Liver (tissue), 8 donors: ENCODE measurements at regions not wholly inside any gene's neighbourhood (a gene's known extent, or its start where the extent isn't known, plus 50 kb on each side); places are given as distances from the start of the nearest gene placed in this dataset.

Experiments
- DNase-seq: peaks from one replicate; pipeline ENCODE4 v3.0.0-alpha.2; 2017; ENCODE audit warnings: low spot score
- H3K27ac ChIP-seq, 2 donors: one replicate each; pipeline ENCODE4 v1.7.0; 2013; ENCODE audit warnings: inconsistent platforms in 2 of 2, low read length in 2 of 2, control low read depth in 1 of 2, low read depth in 1 of 2, mild to moderate bottlenecking in 1 of 2
- H3K27me3 ChIP-seq, 4 donors: one replicate each; pipeline versions ENCODE4 v1.6.1 to v1.7.0; 2013; ENCODE audit warnings: low read length in 3 of 4, inconsistent platforms in 1 of 4, mild to moderate bottlenecking in 1 of 4, moderate library complexity in 1 of 4; ENCODE audit not compliant: control insufficient read depth in 4 of 4, insufficient read depth in 4 of 4
- H3K36me3 ChIP-seq, 4 donors: one replicate each; pipeline versions ENCODE4 v1.6.1 to v1.7.0; 2013; ENCODE audit warnings: low read length in 3 of 4, mild to moderate bottlenecking in 3 of 4, low read depth in 1 of 4, moderate library complexity in 1 of 4; ENCODE audit not compliant: control insufficient read depth in 4 of 4, insufficient read depth in 3 of 4
- H3K4me1 ChIP-seq, 4 donors: one replicate each; pipeline versions ENCODE4 v1.6.1 to v1.7.0; 2013; ENCODE audit warnings: low read length in 3 of 4, mild to moderate bottlenecking in 3 of 4, moderate library complexity in 1 of 4; ENCODE audit not compliant: control insufficient read depth in 4 of 4, insufficient read depth in 4 of 4
- H3K4me3 ChIP-seq, 3 donors: one replicate each; pipeline versions ENCODE4 v1.6.1 to v1.7.0; 2013; ENCODE audit warnings: low read length in 3 of 3, control low read depth in 1 of 3, low read depth in 1 of 3, mild to moderate bottlenecking in 1 of 3
- H3K9ac ChIP-seq, 2 donors: one replicate each; pipeline ENCODE4 v1.7.0; 2013; ENCODE audit warnings: low read length in 2 of 2, mild to moderate bottlenecking in 2 of 2, moderate library complexity in 2 of 2, control low read depth in 1 of 2, low read depth in 1 of 2
- H3K9me3 ChIP-seq, 4 donors: one replicate each; pipeline versions ENCODE4 v1.6.1 to v1.7.0; 2013; ENCODE audit warnings: low read length in 3 of 4; ENCODE audit not compliant: control insufficient read depth in 4 of 4
- EGR1 ChIP-seq, 2 donors: IDR thresholded peaks; 2 replicates each; pipeline ENCODE4 v1.6.1; 2016 to 2018; ENCODE audit warnings: antibody characterized with exemption in 2 of 2, low read depth in 2 of 2
- FOXA1 ChIP-seq: IDR thresholded peaks from 2 replicates; pipeline ENCODE4 v1.6.1; 2016; ENCODE audit warnings: antibody characterized with exemption
- FOXA2 ChIP-seq: IDR thresholded peaks from 2 replicates; pipeline ENCODE4 v1.6.1; 2016; ENCODE audit warnings: antibody characterized with exemption
- GABPA ChIP-seq, 2 donors: IDR thresholded peaks in 1 of 2; conservative IDR thresholded peaks in 1 of 2; 2 replicates each; pipeline ENCODE4 v1.6.1; 2016; ENCODE audit warnings: antibody characterized with exemption in 2 of 2, mild to moderate bottlenecking in 1 of 2, moderate library complexity in 1 of 2
- HNF4A ChIP-seq, 2 donors: conservative IDR thresholded peaks; 2 replicates each; pipeline ENCODE4 v1.6.1; 2016; ENCODE audit warnings: antibody characterized with exemption in 2 of 2, mild to moderate bottlenecking in 2 of 2
- HNF4G ChIP-seq: IDR thresholded peaks from 2 replicates; pipeline ENCODE4 v1.6.1; 2016; ENCODE audit warnings: antibody characterized with exemption
- JUND ChIP-seq, 2 donors: IDR thresholded peaks; 2 replicates each; pipeline ENCODE4 v1.6.1; 2016; ENCODE audit warnings: antibody characterized with exemption in 2 of 2
- NR2F2 ChIP-seq: IDR thresholded peaks from 2 replicates; pipeline ENCODE4 v1.6.1; 2016; ENCODE audit warnings: antibody characterized with exemption
- RAD21 ChIP-seq, 2 donors: IDR thresholded peaks; 2 replicates each; pipeline ENCODE4 v1.6.1; 2016; ENCODE audit warnings: antibody characterized with exemption in 2 of 2, mild to moderate bottlenecking in 2 of 2
- RXRA ChIP-seq, 2 donors: IDR thresholded peaks; 2 replicates each; pipeline ENCODE4 v1.6.1; 2017 to 2018; ENCODE audit warnings: antibody characterized with exemption in 2 of 2, mild to moderate bottlenecking in 1 of 2
- TAF1 ChIP-seq: conservative IDR thresholded peaks from 2 replicates; pipeline ENCODE4 v1.6.1; 2016; ENCODE audit warnings: antibody characterized with exemption, mild to moderate bottlenecking
- YY1 ChIP-seq: IDR thresholded peaks from 2 replicates; pipeline ENCODE4 v1.6.1; 2016; ENCODE audit warnings: antibody characterized with exemption, mild to moderate bottlenecking
- WGBS: extraction: QIAGEN DNeasy Blood & Tissue Kit; methylation state at CpG from one replicate; pipeline ENCODE4 v1.1.7; 2013; 5-methylcytosine and 5-hydroxymethylcytosine counted together
- TF ChIP-seq, protein P1 (sequence below): fragments of 150-350 bp; IDR thresholded peaks from 2 replicates; pipeline ENCODE4 v1.5.1; 2017; ENCODE audit warnings: improper control_type of control experiment, low read depth, low read length; ENCODE audit not compliant: missing input control
- TF ChIP-seq, protein P2 (sequence below): IDR thresholded peaks from 2 replicates; pipeline ENCODE4 v1.6.1; 2016; ENCODE audit warnings: antibody characterized with exemption
- TF ChIP-seq, protein P3 (sequence below): IDR thresholded peaks from 2 replicates; pipeline ENCODE4 v1.6.1; 2016; ENCODE audit warnings: antibody characterized with exemption
- TF ChIP-seq, protein P4 (sequence below): IDR thresholded peaks from 2 replicates; pipeline ENCODE4 v1.6.1; 2016; ENCODE audit warnings: antibody characterized with exemption
- TF ChIP-seq, protein P5 (sequence below): IDR thresholded peaks from 2 replicates; pipeline ENCODE4 v1.6.1; 2016; ENCODE audit warnings: antibody characterized with exemption, mild to moderate bottlenecking
- donor health status: healthy.
- donor health status: healthy.
- donor health status: healthy.
- donor health status: healthy.
- donor health status: healthy.

DNA sequence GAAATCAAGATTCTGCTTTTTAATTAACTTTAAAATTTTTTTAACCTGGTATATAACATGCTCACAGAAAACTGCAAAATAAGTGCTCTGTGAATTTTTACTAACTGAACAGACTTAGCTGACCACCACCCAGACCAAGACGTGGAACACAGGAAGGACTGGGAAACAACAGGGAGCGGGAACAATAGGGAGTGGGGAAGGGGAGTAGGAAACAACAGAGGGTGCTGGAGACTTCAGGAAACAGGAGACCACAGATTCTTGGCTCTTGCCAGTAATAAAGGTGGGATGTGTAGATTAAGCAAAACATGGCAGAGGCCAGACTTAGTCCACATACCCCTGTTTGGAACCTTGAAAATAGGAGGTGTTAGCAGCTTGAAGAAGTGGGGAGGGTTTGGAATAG, 51.4 kb upstream of the TMCC3 start:
- Histone ChIP-seq H3K27me3 (no peaks in the 10 kb centered on the region), H3K4me1 (peaks cover 0 to 5% (median 0%) of the 10 kb centered on the region in 4 donors), H3K36me3 (no peaks in the 10 kb centered on the region), H3K4me3 (no peak overlapping the region), H3K9me3 (no peaks in the 10 kb centered on the region), H3K27ac (no peak overlapping the region), H3K9ac (no peak overlapping the region)
- WGBS = 57% methylated on average over 2 of the region's 2 CpGs
- DNase-seq = no peak
- TF ChIP-seq, protein P1, sequence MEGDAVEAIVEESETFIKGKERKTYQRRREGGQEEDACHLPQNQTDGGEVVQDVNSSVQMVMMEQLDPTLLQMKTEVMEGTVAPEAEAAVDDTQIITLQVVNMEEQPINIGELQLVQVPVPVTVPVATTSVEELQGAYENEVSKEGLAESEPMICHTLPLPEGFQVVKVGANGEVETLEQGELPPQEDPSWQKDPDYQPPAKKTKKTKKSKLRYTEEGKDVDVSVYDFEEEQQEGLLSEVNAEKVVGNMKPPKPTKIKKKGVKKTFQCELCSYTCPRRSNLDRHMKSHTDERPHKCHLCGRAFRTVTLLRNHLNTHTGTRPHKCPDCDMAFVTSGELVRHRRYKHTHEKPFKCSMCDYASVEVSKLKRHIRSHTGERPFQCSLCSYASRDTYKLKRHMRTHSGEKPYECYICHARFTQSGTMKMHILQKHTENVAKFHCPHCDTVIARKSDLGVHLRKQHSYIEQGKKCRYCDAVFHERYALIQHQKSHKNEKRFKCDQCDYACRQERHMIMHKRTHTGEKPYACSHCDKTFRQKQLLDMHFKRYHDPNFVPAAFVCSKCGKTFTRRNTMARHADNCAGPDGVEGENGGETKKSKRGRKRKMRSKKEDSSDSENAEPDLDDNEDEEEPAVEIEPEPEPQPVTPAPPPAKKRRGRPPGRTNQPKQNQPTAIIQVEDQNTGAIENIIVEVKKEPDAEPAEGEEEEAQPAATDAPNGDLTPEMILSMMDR = no peak
- no peak for TF ChIP-seq GABPA (IDR thresholded peaks at IDR 0.05 in 1 of 2, conservative IDR thresholded peaks at IDR 0.05 in 1 of 2)
- TF ChIP-seq, protein P2, sequence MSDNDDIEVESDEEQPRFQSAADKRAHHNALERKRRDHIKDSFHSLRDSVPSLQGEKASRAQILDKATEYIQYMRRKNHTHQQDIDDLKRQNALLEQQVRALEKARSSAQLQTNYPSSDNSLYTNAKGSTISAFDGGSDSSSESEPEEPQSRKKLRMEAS = no peak
- no peak for TF ChIP-seq FOXA2

DNA sequence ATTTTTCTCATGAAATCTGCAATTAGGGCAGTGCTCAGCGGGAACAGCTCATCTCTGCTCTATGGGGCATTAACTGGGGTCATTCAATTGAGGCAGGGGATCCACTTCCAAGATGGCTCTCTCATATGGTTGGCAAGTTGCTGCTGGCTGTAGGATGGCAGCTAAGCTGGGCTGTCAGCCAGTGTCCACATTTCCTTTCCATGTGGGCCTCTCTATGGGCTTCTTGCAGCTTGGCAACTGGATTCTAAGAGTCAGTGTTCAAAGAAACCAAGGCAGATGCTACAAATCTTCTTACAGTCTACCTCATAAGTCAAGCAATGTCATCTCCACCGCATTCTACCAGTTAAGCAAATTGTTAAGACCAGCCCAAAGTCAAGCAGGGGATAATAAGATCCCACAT, 50.3 kb upstream of the TMCC3 start:
- Histone ChIP-seq H3K4me3 (no peak overlapping the region), H3K36me3 (no peaks in the 10 kb centered on the region), H3K27me3 (no peaks in the 10 kb centered on the region), H3K4me1 (peaks cover 0 to 5% (median 0%) of the 10 kb centered on the region in 4 donors), H3K9me3 (no peaks in the 10 kb centered on the region), H3K27ac (no peak overlapping the region), H3K9ac (no peak overlapping the region)
- 73% methylated on average over 2 of the region's 2 CpGs for WGBS
- TF ChIP-seq RXRA (IDR thresholded peaks at IDR 0.05) = no peak
- no peak for TF ChIP-seq HNF4A (conservative IDR thresholded peaks at IDR 0.05)
- TF ChIP-seq, protein P3, sequence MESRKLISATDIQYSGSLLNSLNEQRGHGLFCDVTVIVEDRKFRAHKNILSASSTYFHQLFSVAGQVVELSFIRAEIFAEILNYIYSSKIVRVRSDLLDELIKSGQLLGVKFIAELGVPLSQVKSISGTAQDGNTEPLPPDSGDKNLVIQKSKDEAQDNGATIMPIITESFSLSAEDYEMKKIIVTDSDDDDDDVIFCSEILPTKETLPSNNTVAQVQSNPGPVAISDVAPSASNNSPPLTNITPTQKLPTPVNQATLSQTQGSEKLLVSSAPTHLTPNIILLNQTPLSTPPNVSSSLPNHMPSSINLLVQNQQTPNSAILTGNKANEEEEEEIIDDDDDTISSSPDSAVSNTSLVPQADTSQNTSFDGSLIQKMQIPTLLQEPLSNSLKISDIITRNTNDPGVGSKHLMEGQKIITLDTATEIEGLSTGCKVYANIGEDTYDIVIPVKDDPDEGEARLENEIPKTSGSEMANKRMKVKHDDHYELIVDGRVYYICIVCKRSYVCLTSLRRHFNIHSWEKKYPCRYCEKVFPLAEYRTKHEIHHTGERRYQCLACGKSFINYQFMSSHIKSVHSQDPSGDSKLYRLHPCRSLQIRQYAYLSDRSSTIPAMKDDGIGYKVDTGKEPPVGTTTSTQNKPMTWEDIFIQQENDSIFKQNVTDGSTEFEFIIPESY = no peak
- no peak for TF ChIP-seq GABPA (IDR thresholded peaks at IDR 0.05 in 1 of 2, conservative IDR thresholded peaks at IDR 0.05 in 1 of 2)
- no peak for TF ChIP-seq TAF1
- no peak for TF ChIP-seq RAD21 (IDR thresholded peaks at IDR 0.05)
- no peak for TF ChIP-seq HNF4G
- TF ChIP-seq EGR1 (IDR thresholded peaks at IDR 0.05; ENCODE audit: low read depth in 2 of 2) = no peak
- TF ChIP-seq YY1 = no peak
- no peak for TF ChIP-seq NR2F2
- no peak for TF ChIP-seq FOXA2
- TF ChIP-seq, protein P4, sequence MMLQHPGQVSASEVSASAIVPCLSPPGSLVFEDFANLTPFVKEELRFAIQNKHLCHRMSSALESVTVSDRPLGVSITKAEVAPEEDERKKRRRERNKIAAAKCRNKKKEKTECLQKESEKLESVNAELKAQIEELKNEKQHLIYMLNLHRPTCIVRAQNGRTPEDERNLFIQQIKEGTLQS = no peak
- TF ChIP-seq, protein P5, sequence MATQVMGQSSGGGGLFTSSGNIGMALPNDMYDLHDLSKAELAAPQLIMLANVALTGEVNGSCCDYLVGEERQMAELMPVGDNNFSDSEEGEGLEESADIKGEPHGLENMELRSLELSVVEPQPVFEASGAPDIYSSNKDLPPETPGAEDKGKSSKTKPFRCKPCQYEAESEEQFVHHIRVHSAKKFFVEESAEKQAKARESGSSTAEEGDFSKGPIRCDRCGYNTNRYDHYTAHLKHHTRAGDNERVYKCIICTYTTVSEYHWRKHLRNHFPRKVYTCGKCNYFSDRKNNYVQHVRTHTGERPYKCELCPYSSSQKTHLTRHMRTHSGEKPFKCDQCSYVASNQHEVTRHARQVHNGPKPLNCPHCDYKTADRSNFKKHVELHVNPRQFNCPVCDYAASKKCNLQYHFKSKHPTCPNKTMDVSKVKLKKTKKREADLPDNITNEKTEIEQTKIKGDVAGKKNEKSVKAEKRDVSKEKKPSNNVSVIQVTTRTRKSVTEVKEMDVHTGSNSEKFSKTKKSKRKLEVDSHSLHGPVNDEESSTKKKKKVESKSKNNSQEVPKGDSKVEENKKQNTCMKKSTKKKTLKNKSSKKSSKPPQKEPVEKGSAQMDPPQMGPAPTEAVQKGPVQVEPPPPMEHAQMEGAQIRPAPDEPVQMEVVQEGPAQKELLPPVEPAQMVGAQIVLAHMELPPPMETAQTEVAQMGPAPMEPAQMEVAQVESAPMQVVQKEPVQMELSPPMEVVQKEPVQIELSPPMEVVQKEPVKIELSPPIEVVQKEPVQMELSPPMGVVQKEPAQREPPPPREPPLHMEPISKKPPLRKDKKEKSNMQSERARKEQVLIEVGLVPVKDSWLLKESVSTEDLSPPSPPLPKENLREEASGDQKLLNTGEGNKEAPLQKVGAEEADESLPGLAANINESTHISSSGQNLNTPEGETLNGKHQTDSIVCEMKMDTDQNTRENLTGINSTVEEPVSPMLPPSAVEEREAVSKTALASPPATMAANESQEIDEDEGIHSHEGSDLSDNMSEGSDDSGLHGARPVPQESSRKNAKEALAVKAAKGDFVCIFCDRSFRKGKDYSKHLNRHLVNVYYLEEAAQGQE = no peak
- TF ChIP-seq, protein P1 = no peak
- TF ChIP-seq FOXA1 = no peak
- no peak for TF ChIP-seq JUND (IDR thresholded peaks at IDR 0.05)
- no peak for DNase-seq
